SK-N-SH treated with all-trans-retinoic acid at 6 μM for 48 hours (cell line): ENCODE measurements at regions not wholly inside any gene's neighbourhood (a gene's known extent, or its start where the extent isn't known, plus 50 kb on each side); places are given as distances from the start of the nearest gene placed in this dataset.

Source experiments
- ATAC-seq: fragments of 200-7000 bp; cut with Tn5 transposase; 3 replicates; pipeline ENCODE4 v1.9.1; 2020; ENCODE audit warnings: mild to moderate bottlenecking, moderate library complexity
- ARNTL ChIP-seq: fragments of 450-650 bp; formaldehyde crosslinking; IDR thresholded peaks from 2 replicates; pipeline ENCODE4 v1.5.0; 2020; ENCODE audit warnings: low read depth, mild to moderate bottlenecking, moderate library complexity, borderline replicate concordance
- BACH2 ChIP-seq: fragments of 250-450 bp; sonication (Bioruptor Pico); IDR thresholded peaks from 2 replicates; pipeline ENCODE4 v1.9.0; 2021; ENCODE audit warnings: mild to moderate bottlenecking, borderline replicate concordance
- CSDC2 ChIP-seq: fragments of 250-450 bp; sonication (Bioruptor Pico); IDR thresholded peaks from 2 replicates; pipeline ENCODE4 v1.5.0; 2020; ENCODE audit warnings: mild to moderate bottlenecking, moderate library complexity
- CSRNP3 ChIP-seq: fragments of 250-450 bp; sonication (Bioruptor Pico); IDR thresholded peaks from 2 replicates; pipeline ENCODE4 v1.5.1; 2021; ENCODE audit warnings: mild to moderate bottlenecking, moderate library complexity
- ESRRG ChIP-seq: fragments of 250-450 bp; sonication (Bioruptor Pico); IDR thresholded peaks from 2 replicates; pipeline ENCODE4 v1.6.1; 2021; ENCODE audit warnings: mild to moderate bottlenecking
- GLIS3 ChIP-seq: fragments of 250-450 bp; sonication (Bioruptor Pico); IDR thresholded peaks from 2 replicates; pipeline ENCODE4 v1.5.0; 2020; ENCODE audit warnings: mild to moderate bottlenecking, moderate library complexity
- ISL1 ChIP-seq: fragments of 250-450 bp; sonication (Bioruptor Pico); IDR thresholded peaks from 2 replicates; pipeline ENCODE4 v2.1.2; 2022; ENCODE audit warnings: mild to moderate bottlenecking, moderate library complexity
- OSR1 ChIP-seq: fragments of 250-450 bp; sonication (Bioruptor Pico); IDR thresholded peaks from 2 replicates; pipeline ENCODE4 v1.8.0; 2022; ENCODE audit warnings: moderate library complexity, mild to moderate bottlenecking, inconsistent platforms
- PPARA ChIP-seq: fragments of 250-450 bp; sonication (Bioruptor Pico); IDR thresholded peaks from 2 replicates; pipeline ENCODE4 v1.5.0; 2020; ENCODE audit warnings: mild to moderate bottlenecking, borderline replicate concordance
- RARB ChIP-seq: fragments of 250-450 bp; sonication (Bioruptor Pico); IDR thresholded peaks from 2 replicates; pipeline ENCODE4 v1.8.0; 2021; ENCODE audit warnings: mild to moderate bottlenecking, moderate library complexity
- SNAI2 ChIP-seq: fragments of 250-450 bp; sonication (Bioruptor Pico); IDR thresholded peaks from 2 replicates; pipeline ENCODE4 v1.5.0; 2020; ENCODE audit warnings: mild to moderate bottlenecking, moderate library complexity
- TCF4 ChIP-seq: fragments of 250-450 bp; sonication (Bioruptor Pico); IDR thresholded peaks from 2 replicates; pipeline ENCODE4 v1.8.0; 2021; ENCODE audit warnings: mild to moderate bottlenecking, moderate library complexity, borderline replicate concordance
- TOX ChIP-seq: fragments of 250-450 bp; sonication (Bioruptor Pico); IDR thresholded peaks from 2 replicates; pipeline ENCODE4 v1.8.0; 2021; ENCODE audit warnings: mild to moderate bottlenecking, moderate library complexity, borderline replicate concordance
- ZFP3 ChIP-seq: fragments of 250-450 bp; sonication (Bioruptor Pico); IDR thresholded peaks from 2 replicates; pipeline ENCODE4 v1.5.0; 2020; ENCODE audit warnings: mild to moderate bottlenecking, moderate library complexity
- ZFP30 ChIP-seq: fragments of 450-650 bp; formaldehyde crosslinking; IDR thresholded peaks from 2 replicates; pipeline ENCODE4 v1.5.0; 2022; ENCODE audit warnings: mild to moderate bottlenecking, moderate library complexity
- ZNF70 ChIP-seq: fragments of 450-650 bp; formaldehyde crosslinking; IDR thresholded peaks from 2 replicates; pipeline ENCODE4 v1.5.0; 2020; ENCODE audit warnings: mild to moderate bottlenecking, moderate library complexity
- ZNF8 ChIP-seq: fragments of 450-650 bp; formaldehyde crosslinking; IDR thresholded peaks from 2 replicates; pipeline ENCODE4 v1.5.0; 2020; ENCODE audit warnings: mild to moderate bottlenecking, moderate library complexity
- TF ChIP-seq, protein P1 (sequence below): fragments of 250-450 bp; sonication (Bioruptor Pico); IDR thresholded peaks from 2 replicates; pipeline ENCODE4 v1.5.0; 2020; ENCODE audit warnings: mild to moderate bottlenecking, moderate library complexity
- TF ChIP-seq, protein P2 (sequence below): fragments of 250-450 bp; sonication (Bioruptor Pico); IDR thresholded peaks from 2 replicates; pipeline ENCODE4 v1.8.0; 2021; ENCODE audit warnings: low read depth, mild to moderate bottlenecking, moderate library complexity, borderline replicate concordance
- TF ChIP-seq, protein P3 (sequence below): fragments of 250-450 bp; sonication (Bioruptor Pico); IDR thresholded peaks from 2 replicates; pipeline ENCODE4 v1.8.0; 2020; ENCODE audit warnings: mild to moderate bottlenecking, moderate library complexity, borderline replicate concordance

GRCh38 chr4:13856387-13856786 is 228.9 kb upstream of the BOD1L1 start:
- ATAC-seq = no peak
- TF ChIP-seq ZNF70 (CRISPR knock-in tag) (no peak), CSRNP3 (CRISPR knock-in tag) (no peak), ISL1 (CRISPR knock-in tag) (no peak), OSR1 (CRISPR knock-in tag) (no peak), TCF4 (CRISPR knock-in tag) (no peak), ZFP3 (no peak), PPARA (CRISPR knock-in tag) (no peak), RARB (no peak), SNAI2 (CRISPR knock-in tag) (no peak), ZNF8 (no peak)
- TF ChIP-seq, protein P1, sequence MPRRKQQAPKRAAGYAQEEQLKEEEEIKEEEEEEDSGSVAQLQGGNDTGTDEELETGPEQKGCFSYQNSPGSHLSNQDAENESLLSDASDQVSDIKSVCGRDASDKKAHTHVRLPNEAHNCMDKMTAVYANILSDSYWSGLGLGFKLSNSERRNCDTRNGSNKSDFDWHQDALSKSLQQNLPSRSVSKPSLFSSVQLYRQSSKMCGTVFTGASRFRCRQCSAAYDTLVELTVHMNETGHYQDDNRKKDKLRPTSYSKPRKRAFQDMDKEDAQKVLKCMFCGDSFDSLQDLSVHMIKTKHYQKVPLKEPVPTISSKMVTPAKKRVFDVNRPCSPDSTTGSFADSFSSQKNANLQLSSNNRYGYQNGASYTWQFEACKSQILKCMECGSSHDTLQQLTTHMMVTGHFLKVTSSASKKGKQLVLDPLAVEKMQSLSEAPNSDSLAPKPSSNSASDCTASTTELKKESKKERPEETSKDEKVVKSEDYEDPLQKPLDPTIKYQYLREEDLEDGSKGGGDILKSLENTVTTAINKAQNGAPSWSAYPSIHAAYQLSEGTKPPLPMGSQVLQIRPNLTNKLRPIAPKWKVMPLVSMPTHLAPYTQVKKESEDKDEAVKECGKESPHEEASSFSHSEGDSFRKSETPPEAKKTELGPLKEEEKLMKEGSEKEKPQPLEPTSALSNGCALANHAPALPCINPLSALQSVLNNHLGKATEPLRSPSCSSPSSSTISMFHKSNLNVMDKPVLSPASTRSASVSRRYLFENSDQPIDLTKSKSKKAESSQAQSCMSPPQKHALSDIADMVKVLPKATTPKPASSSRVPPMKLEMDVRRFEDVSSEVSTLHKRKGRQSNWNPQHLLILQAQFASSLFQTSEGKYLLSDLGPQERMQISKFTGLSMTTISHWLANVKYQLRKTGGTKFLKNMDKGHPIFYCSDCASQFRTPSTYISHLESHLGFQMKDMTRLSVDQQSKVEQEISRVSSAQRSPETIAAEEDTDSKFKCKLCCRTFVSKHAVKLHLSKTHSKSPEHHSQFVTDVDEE = no peak
- TF ChIP-seq, protein P2, sequence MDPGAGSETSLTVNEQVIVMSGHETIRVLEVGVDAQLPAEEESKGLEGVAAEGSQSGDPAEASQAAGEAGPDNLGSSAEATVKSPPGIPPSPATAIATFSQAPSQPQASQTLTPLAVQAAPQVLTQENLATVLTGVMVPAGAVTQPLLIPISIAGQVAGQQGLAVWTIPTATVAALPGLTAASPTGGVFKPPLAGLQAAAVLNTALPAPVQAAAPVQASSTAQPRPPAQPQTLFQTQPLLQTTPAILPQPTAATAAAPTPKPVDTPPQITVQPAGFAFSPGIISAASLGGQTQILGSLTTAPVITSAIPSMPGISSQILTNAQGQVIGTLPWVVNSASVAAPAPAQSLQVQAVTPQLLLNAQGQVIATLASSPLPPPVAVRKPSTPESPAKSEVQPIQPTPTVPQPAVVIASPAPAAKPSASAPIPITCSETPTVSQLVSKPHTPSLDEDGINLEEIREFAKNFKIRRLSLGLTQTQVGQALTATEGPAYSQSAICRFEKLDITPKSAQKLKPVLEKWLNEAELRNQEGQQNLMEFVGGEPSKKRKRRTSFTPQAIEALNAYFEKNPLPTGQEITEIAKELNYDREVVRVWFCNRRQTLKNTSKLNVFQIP = no peak
- TF ChIP-seq, all 23 proteins: peak for 0

DNA sequence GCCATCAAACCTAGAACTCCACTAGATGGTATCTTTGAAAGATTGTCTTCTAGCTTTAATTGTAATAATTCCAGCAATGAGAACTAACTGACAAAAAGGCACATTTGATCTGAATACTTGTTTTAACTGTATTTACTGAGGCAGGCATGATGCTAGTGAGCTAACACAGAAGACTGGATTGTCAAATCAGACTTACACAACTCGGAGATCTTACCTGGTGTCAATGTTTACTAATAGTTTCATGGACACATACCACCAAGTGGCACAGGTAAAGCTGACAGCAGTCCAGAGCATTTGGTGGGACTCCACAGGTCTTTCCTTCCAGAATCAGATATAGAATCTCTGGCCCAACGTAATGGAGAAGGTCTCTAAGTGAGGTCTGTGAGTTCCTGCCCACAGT is 229.9 kb upstream of the BOD1L1 start:
- ATAC-seq = no peak

More for the DNA sequence above, 229.9 kb upstream of the BOD1L1 start:
- TF ChIP-seq, protein P1 = no peak
- TF ChIP-seq BACH2 (CRISPR knock-in tag) (no peak), CSDC2 (no peak), OSR1 (CRISPR knock-in tag) (no peak), CSRNP3 (CRISPR knock-in tag) (no peak), TOX (no peak), ARNTL (no peak), ZFP30 (no peak), GLIS3 (CRISPR knock-in tag) (no peak), ESRRG (CRISPR knock-in tag) (no peak), PPARA (CRISPR knock-in tag) (no peak), ZFP3 (no peak), TCF4 (CRISPR knock-in tag) (no peak), SNAI2 (CRISPR knock-in tag) (no peak)
- TF ChIP-seq, protein P3, sequence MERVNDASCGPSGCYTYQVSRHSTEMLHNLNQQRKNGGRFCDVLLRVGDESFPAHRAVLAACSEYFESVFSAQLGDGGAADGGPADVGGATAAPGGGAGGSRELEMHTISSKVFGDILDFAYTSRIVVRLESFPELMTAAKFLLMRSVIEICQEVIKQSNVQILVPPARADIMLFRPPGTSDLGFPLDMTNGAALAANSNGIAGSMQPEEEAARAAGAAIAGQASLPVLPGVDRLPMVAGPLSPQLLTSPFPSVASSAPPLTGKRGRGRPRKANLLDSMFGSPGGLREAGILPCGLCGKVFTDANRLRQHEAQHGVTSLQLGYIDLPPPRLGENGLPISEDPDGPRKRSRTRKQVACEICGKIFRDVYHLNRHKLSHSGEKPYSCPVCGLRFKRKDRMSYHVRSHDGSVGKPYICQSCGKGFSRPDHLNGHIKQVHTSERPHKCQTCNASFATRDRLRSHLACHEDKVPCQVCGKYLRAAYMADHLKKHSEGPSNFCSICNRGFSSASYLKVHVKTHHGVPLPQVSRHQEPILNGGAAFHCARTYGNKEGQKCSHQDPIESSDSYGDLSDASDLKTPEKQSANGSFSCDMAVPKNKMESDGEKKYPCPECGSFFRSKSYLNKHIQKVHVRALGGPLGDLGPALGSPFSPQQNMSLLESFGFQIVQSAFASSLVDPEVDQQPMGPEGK (CRISPR knock-in tag) = no peak
- TF ChIP-seq, protein P2 = no peak
